ENCODE measurements at regions not wholly inside any gene's neighbourhood (a gene's known extent, or its start where the extent isn't known, plus 50 kb on each side); places are given as distances from the start of the nearest gene placed in this dataset.

GRCh38 chr5:123868267-123868666, 356.3 kb downstream of the CSNK1G3 start:
- no peaks in the 10 kb centered on the region for H3K9me3 ChIP-seq (ENCODE audit: control insufficient read depth, insufficient read depth, low read depth, low read length)
- H3K4me1 ChIP-seq (ENCODE audit: control insufficient read depth, insufficient read depth, low read length), result no peaks in the 10 kb centered on the region
- TF ChIP-seq ZNF555 (tag by site-specific recombination; conservative IDR thresholded peaks at IDR 0.05) (no peak), BCL6B (tag by site-specific recombination; IDR thresholded peaks at IDR 0.05) (peak; percentile 74; the same call in 1 of the 2 replicates), ZNF433 (tag by site-specific recombination; IDR thresholded peaks at IDR 0.05; ENCODE audit: low read depth) (no peak), ZNF366 (tag by site-specific recombination; conservative IDR thresholded peaks at IDR 0.05) (peak; percentile 34; the same call in 1 of the 2 replicates), PRDM10 (tag by site-specific recombination; IDR thresholded peaks at IDR 0.05) (peak; percentile 70), ZNF692 (tag by site-specific recombination; IDR thresholded peaks at IDR 0.05) (no peak), PRDM6 (tag by site-specific recombination; IDR thresholded peaks at IDR 0.05) (peak; percentile 80), OSR2 (tag by site-specific recombination; IDR thresholded peaks at IDR 0.05) (0 out of 2 replicates have a peak, but pooled peaks have one; percentile 19), ZNF292 (tag by site-specific recombination; IDR thresholded peaks at IDR 0.05; ENCODE audit: borderline replicate concordance, low read depth) (no peak), ZNF776 (tag by site-specific recombination; IDR thresholded peaks at IDR 0.05; ENCODE audit: borderline replicate concordance) (no peak)
- H3K36me3 ChIP-seq (ENCODE audit: control insufficient read depth in 2 of 2, insufficient read depth in 1 of 2, low read length in 2 of 2), result no peaks in the 10 kb centered on the region
- POLR2A ChIA-PET, result no interaction called here
- no peak overlapping the region for H3K27ac ChIP-seq (ENCODE audit: extremely low read depth, low read depth, low read length)
- H3K4me3 ChIP-seq (ENCODE audit: low read depth, low read length), result no peak overlapping the region
- CTCF ChIA-PET, result interaction anchor here (0.7 kb wide), 1 partner anchor 196 kb away, joined by 4 read pairs; no protein-coding TSS in a partner anchor

- no peak overlapping the region for H3K27ac ChIP-seq (ENCODE audit: extremely low read depth, low read depth, low read length)
- TF ChIP-seq ZBTB17 (tag by site-specific recombination; IDR thresholded peaks at IDR 0.05), result no peak
- TF ChIP-seq ZNF707 (tag by site-specific recombination; IDR thresholded peaks at IDR 0.05), result no peak
- no peak for TF ChIP-seq ZNF580 (tag by site-specific recombination; IDR thresholded peaks at IDR 0.05)
- TF ChIP-seq TSHZ1 (tag by site-specific recombination; IDR thresholded peaks at IDR 0.05; ENCODE audit: borderline replicate concordance), result no peak
- no peak for TF ChIP-seq TRIM28 (IDR thresholded peaks at IDR 0.05; ENCODE audit: borderline replicate concordance, low read length)
- TF ChIP-seq ZNF248 (tag by site-specific recombination; IDR thresholded peaks at IDR 0.05), result no peak
- no peak for TF ChIP-seq KLF10 (tag by site-specific recombination; IDR thresholded peaks at IDR 0.05)
- no peak for TF ChIP-seq ZNF18 (tag by site-specific recombination; IDR thresholded peaks at IDR 0.05)
- TF ChIP-seq ZNF426 (tag by site-specific recombination; IDR thresholded peaks at IDR 0.05), result no peak
These were observed 353.7 kb downstream of the CSNK1G3 start for GRCh38 chr5:123865641-123866040.

More at GRCh38 chr5:123865641-123866040, 353.7 kb downstream of the CSNK1G3 start:
- CTCF ChIA-PET, result no interaction called here
- POLR2A ChIA-PET, result no interaction called here
- Histone ChIP-seq H3K4me1 (ENCODE audit: control insufficient read depth, insufficient read depth, low read length) (no peaks in the 10 kb centered on the region), H3K9me3 (ENCODE audit: control insufficient read depth, insufficient read depth, low read depth, low read length) (no peaks in the 10 kb centered on the region), H3K4me3 (ENCODE audit: low read depth, low read length) (no peak overlapping the region), H3K36me3 (ENCODE audit: control insufficient read depth in 2 of 2, insufficient read depth in 1 of 2, low read length in 2 of 2) (no peaks in the 10 kb centered on the region)

Data from HEK293 (cell line).